ENCODE measurements at regions not wholly inside any gene's neighbourhood (a gene's known extent, or its start where the extent isn't known, plus 50 kb on each side); places are given as distances from the start of the nearest gene placed in this dataset.

DNA sequence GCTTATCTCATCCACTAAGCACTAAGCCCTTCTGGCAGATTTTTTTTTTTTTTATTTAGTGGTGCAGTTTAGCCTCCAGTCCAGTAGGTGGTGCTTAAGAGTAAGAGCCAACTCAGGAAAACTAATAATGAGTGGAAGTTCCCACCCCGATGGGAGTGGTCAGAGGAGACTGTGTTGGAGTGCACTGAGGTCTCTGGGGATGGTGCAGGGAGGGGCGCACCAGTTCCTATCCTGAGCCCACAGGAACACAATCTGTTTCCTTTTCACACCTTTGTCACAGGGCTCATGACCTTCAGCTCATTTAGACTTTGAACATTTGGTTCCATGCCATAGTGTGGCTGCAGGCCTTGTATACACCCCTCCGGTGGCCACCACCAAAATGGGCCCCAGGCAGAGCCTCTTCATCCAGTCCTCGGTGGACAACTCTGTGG lies 367.4 kb downstream of the SPRY2 start:
- peak; percentile 16 for DNase-seq
- Histone ChIP-seq H3K4me3 (ENCODE audit: low read depth, low read length) (no peak overlapping the region), H3K9me3 (ENCODE audit: severe bottlenecking) (no peaks in the 10 kb centered on the region), H3K27me3 (ENCODE audit: insufficient read depth, low read depth, severe bottlenecking) (no peaks in the 10 kb centered on the region), H3K27ac (no peak overlapping the region), H3K36me3 (no peaks in the 10 kb centered on the region)
- TF ChIP-seq, protein P1, sequence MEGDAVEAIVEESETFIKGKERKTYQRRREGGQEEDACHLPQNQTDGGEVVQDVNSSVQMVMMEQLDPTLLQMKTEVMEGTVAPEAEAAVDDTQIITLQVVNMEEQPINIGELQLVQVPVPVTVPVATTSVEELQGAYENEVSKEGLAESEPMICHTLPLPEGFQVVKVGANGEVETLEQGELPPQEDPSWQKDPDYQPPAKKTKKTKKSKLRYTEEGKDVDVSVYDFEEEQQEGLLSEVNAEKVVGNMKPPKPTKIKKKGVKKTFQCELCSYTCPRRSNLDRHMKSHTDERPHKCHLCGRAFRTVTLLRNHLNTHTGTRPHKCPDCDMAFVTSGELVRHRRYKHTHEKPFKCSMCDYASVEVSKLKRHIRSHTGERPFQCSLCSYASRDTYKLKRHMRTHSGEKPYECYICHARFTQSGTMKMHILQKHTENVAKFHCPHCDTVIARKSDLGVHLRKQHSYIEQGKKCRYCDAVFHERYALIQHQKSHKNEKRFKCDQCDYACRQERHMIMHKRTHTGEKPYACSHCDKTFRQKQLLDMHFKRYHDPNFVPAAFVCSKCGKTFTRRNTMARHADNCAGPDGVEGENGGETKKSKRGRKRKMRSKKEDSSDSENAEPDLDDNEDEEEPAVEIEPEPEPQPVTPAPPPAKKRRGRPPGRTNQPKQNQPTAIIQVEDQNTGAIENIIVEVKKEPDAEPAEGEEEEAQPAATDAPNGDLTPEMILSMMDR (IDR thresholded peaks at IDR 0.05; ENCODE audit: low read depth, low read length) = peak; percentile 29; the same call in 1 of the 2 replicates

DNA sequence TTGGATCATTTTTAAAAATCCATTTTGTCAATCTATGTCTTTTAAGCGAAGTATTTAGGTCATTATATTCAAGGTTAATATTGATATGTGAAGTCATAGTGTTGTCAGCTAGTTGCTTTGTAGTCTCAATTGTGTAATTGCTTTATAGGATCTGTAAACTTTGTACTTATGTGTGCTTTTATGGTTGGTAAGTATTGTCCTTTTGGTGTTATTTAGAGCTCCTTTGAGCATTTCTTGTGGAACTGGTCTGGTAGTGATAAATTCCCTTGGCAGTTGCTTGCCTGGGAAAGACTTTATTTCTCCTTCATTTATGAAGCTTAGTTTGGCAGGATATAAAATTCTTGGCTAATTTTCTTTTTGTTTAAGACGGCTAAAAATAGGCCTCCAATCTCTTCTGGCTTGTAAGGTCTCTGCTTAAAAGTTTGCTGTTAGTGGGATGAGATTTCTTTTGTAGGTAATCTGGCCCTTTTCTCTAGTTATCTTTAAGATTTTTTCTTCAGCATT lies 368.8 kb downstream of the SPRY2 start:
- Histone ChIP-seq H3K27ac (no peak overlapping the region), H3K36me3 (no peaks in the 10 kb centered on the region), H3K27me3 (ENCODE audit: insufficient read depth, low read depth, severe bottlenecking) (no peaks in the 10 kb centered on the region), H3K4me3 (ENCODE audit: low read depth, low read length) (no peak overlapping the region), H3K9me3 (ENCODE audit: severe bottlenecking) (no peaks in the 10 kb centered on the region)
- DNase-seq = no peak
- TF ChIP-seq, protein P1 (IDR thresholded peaks at IDR 0.05; ENCODE audit: low read depth, low read length) = no peak

DNA sequence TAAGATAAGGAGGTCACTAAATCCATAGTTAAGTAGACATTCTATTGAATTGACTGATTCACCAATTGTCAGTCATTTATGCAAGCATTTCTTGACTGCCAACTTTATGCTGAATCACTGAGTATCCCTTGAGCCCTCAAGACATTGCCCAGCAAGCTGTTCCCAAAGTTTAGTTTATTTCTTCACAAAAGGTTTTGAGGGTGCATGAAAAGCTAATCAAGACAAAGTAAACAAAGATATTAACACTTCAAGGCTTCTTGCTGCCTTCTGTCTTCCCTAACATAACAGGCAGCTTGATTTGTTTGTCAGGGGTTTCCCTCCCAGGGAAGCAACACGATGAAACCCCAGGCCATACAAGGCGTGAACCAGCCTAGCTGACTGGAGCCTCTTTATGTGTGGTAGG lies 374.4 kb downstream of the SPRY2 start:
- Histone ChIP-seq H3K27ac (no peak overlapping the region), H3K4me3 (ENCODE audit: low read depth, low read length) (no peak overlapping the region), H3K9me3 (ENCODE audit: severe bottlenecking) (no peaks in the 10 kb centered on the region), H3K36me3 (no peaks in the 10 kb centered on the region), H3K27me3 (ENCODE audit: insufficient read depth, low read depth, severe bottlenecking) (no peaks in the 10 kb centered on the region)
- DNase-seq = no peak
- TF ChIP-seq, protein P1 (IDR thresholded peaks at IDR 0.05; ENCODE audit: low read depth, low read length) = no peak

DNA sequence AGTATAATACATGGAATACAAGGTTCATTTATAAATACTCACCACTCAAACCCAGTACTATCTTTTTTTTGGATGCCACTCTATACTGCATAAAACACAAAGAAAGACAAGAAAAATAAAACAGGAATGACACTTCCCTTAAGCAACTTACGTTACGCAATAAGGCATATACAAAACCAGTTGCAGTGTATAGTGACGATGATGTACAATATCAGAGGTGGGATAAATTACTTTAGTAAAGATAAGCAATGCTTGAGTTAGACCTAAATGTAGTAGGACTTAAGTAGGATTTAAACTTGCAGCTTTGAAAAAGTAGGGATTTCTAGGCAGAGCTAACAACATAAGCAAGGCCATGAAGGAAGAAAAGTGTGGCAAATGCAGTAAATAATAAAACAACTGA lies 374.9 kb downstream of the SPRY2 start:
- DNase-seq = no peak
- no peaks in the 10 kb centered on the region for H3K9me3 ChIP-seq (ENCODE audit: severe bottlenecking)
- TF ChIP-seq, protein P1 (IDR thresholded peaks at IDR 0.05; ENCODE audit: low read depth, low read length) = no peak
- no peaks in the 10 kb centered on the region for H3K36me3 ChIP-seq
- H3K27ac ChIP-seq = no peak overlapping the region
- H3K4me3 ChIP-seq (ENCODE audit: low read depth, low read length) = no peak overlapping the region
- no peaks in the 10 kb centered on the region for H3K27me3 ChIP-seq (ENCODE audit: insufficient read depth, low read depth, severe bottlenecking)

DNA sequence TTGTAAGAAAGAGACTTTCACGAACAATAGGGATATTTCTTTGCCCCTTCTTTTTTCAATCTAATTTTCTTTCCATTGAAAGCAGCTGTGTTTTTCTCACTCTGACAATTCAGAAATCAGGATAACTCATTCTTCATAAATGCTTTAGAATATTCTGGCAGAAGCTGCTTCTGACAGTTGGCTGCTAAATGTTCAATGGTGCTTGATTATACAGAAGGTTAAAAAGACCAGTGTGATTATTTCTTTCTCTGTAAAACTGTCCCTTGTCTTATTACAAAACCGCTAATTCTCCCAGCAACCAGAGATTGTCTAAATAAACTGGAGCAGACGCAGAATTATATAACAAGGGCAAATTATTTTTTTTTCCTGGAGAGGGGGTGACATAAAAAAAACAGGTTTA lies 394.4 kb downstream of the SPRY2 start:
- Histone ChIP-seq H3K36me3 (no peaks in the 10 kb centered on the region), H3K27ac (no peak overlapping the region), H3K9me3 (ENCODE audit: severe bottlenecking) (no peaks in the 10 kb centered on the region), H3K27me3 (ENCODE audit: insufficient read depth, low read depth, severe bottlenecking) (no peaks in the 10 kb centered on the region), H3K4me3 (ENCODE audit: low read depth, low read length) (no peak overlapping the region)
- TF ChIP-seq, protein P1 (IDR thresholded peaks at IDR 0.05; ENCODE audit: low read depth, low read length) = no peak
- no peak for DNase-seq

DNA sequence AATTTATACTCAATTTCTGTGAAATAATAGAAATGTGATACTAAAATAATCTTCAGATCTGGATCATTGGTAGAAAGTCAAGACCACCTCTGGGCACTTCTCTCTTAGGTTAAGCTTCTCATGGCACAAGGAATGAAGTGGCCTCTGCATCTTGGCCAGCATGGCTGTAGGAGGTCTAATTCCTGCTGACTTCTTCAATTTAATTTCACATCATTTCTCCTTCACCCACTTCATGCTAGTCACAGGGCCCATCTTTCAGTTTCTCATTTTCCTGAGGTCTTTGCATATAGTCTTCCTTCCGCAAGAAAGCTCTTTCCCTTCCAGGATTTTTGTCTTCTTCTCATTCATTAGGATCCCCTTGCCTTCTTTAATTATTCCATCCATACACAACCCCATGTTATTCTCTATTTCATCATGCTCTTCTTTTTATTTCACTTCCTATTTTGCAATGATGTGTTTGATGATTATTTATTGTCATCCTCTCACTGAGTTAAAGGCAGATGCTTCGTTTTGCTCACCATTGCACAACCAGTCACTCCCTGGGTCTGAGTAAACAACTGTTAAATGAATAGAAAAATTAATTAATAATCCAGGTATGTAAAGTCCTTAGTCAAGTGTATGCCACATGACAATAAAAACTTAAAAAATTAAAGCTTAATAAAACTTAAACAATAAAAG lies 397.4 kb downstream of the SPRY2 start:
- Histone ChIP-seq H3K9me3 (ENCODE audit: severe bottlenecking) (no peaks in the 10 kb centered on the region), H3K27me3 (ENCODE audit: insufficient read depth, low read depth, severe bottlenecking) (no peaks in the 10 kb centered on the region), H3K4me3 (ENCODE audit: low read depth, low read length) (no peak overlapping the region), H3K27ac (no peak overlapping the region), H3K36me3 (no peaks in the 10 kb centered on the region)
- no peak for DNase-seq
- TF ChIP-seq, protein P1 (IDR thresholded peaks at IDR 0.05; ENCODE audit: low read depth, low read length) = no peak
